ENCODE measurements at regions not wholly inside any gene's neighbourhood (a gene's known extent, or its start where the extent isn't known, plus 50 kb on each side); places are given as distances from the start of the nearest gene placed in this dataset.

DNA sequence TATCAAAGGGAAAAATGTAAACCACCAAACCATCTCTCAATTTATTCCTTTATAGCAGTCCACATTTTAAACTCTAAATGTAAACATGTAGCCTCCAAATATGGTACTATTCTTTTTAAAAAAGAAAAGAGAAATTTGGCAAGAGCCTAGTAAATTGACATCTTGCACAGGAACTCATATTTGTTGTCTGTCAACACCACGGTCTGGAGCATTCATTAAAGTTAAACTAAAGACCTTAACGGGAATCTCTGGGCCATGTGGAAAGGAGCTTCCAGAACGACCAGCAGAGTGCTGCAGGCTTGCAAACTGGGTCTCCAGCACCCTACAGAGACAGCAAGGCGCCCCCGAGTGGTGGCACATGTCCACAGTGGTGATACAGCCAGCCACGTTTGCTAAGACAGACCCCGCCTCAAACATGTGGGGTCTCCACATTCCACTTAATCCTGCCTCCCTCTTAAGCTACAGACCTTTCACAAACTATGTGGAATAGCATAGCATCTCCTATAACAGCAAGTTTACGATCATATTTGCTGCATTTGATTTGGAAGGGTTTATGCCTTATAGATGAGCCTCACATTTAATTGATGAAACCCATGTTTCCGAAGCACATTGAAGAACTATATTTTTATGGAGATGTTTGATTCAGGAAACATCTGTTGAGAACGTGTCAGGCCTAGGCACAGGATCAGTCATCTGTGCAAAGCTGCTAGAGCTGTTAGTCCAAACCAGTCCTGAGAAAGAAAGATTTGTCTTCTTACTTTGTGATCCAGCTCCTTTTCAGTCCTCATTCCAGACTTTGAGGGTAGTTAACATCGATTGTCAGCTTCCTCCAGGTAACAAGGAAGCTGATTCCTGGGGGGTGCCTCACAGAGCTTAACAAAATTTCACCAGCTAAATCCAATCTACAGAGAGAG is 96.4 kb upstream of the BACE2 start:
- no peak for DNase-seq
- Histone ChIP-seq H3K27me3 (ENCODE audit: control insufficient read depth in 2 of 2, insufficient read depth in 2 of 2, low read length in 2 of 2) (peaks cover 0 to 2% of the 10 kb centered on the region in 2 donors), H3K36me3 (replicated peaks in 1 of 2; ENCODE audit: control insufficient read depth in 1 of 2, insufficient read depth in 2 of 2, low read length in 2 of 2) (no peaks in the 10 kb centered on the region), H3K9ac (ENCODE audit: insufficient read depth, low read length, poor library complexity, severe bottlenecking) (no peak overlapping the region), H3K79me2 (ENCODE audit: insufficient read depth, low read length) (no peaks in the 10 kb centered on the region), H2AFZ (ENCODE audit: insufficient read depth, low read depth, low read length, poor library complexity, severe bottlenecking) (no peak overlapping the region), H3K4me2 (replicated peaks; ENCODE audit: extremely low read depth, low read length, poor library complexity, severe bottlenecking) (no peak overlapping the region), H3K9me3 (replicated peaks in 1 of 2; ENCODE audit: control insufficient read depth in 1 of 2, insufficient read depth in 1 of 2, low read length in 2 of 2) (no peaks in the 10 kb centered on the region), H3K4me1 (ENCODE audit: control insufficient read depth in 1 of 2, insufficient read depth in 2 of 2, low read length in 2 of 2) (peaks cover 8 to 14% of the 10 kb centered on the region in 2 donors), H3K27ac (ENCODE audit: low read depth in 1 of 2, low read length in 2 of 2) (no peak overlapping the region), H3K4me3 (replicated peaks in 1 of 3; ENCODE audit: low read depth in 2 of 3, low read length in 3 of 3) (no peak overlapping the region), H4K20me1 (ENCODE audit: insufficient read depth, low read length) (no peaks in the 10 kb centered on the region)
- intact Hi-C loops (cut with micrococcal nuclease): loop anchor here in 1 of 2 donors (5.0 kb wide), 1 partner anchor 929 kb away; no protein-coding TSS in a partner anchor
- Mint-ChIP-seq H3K27me3 (ENCODE audit: low read depth in 3 of 3) (peaks cover 6 to 18% (median 16%) of the 10 kb centered on the region in 3 donors), H3K4me3 (no peak overlapping the region), H3K4me1 (peaks cover 13% of the 10 kb centered on the region), H3K27ac (no peak overlapping the region), H3K9me3 (no peaks in the 10 kb centered on the region), H3K36me3 (no peaks in the 10 kb centered on the region)
- 52% methylated on average over 8 of the region's 11 CpGs for WGBS (ENCODE audit: insufficient coverage)
- TF ChIP-seq, protein P1, sequence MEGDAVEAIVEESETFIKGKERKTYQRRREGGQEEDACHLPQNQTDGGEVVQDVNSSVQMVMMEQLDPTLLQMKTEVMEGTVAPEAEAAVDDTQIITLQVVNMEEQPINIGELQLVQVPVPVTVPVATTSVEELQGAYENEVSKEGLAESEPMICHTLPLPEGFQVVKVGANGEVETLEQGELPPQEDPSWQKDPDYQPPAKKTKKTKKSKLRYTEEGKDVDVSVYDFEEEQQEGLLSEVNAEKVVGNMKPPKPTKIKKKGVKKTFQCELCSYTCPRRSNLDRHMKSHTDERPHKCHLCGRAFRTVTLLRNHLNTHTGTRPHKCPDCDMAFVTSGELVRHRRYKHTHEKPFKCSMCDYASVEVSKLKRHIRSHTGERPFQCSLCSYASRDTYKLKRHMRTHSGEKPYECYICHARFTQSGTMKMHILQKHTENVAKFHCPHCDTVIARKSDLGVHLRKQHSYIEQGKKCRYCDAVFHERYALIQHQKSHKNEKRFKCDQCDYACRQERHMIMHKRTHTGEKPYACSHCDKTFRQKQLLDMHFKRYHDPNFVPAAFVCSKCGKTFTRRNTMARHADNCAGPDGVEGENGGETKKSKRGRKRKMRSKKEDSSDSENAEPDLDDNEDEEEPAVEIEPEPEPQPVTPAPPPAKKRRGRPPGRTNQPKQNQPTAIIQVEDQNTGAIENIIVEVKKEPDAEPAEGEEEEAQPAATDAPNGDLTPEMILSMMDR (IDR thresholded peaks at IDR 0.05): no peak

DNA sequence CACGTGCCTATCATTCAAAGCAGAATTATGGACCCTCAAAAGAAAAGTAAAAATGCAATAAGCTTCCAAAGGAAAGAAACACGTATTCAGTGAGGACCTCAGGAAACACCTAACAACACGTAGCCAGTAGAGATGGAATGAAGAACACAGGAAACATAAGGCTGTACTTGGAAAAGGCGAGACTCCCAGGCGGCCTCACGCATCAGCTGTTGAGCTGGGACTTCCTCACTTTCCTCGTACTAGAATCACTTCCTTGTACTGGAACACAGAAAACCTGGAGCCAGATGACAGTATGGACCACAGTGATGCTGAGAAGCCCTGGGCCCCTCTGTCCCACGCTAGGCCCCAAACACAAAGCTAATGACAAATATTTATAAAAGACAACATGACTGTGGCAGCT is 94.4 kb upstream of the BACE2 start:
- H3K4me1 ChIP-seq (ENCODE audit: control insufficient read depth in 1 of 2, insufficient read depth in 2 of 2, low read length in 2 of 2): peaks cover 6 to 8% of the 10 kb centered on the region in 2 donors
- WGBS (ENCODE audit: insufficient coverage): 19% methylated on average over 3 of the region's 8 CpGs
- no peak overlapping the region for H2AFZ ChIP-seq (ENCODE audit: insufficient read depth, low read depth, low read length, poor library complexity, severe bottlenecking)
- intact Hi-C loops (cut with micrococcal nuclease): loop anchor here in 1 of 2 donors (5.0 kb wide), 1 partner anchor 931 kb away; no protein-coding TSS in a partner anchor
- TF ChIP-seq, protein P1 (IDR thresholded peaks at IDR 0.05): no peak
- no peak overlapping the region for H3K4me2 ChIP-seq (replicated peaks; ENCODE audit: extremely low read depth, low read length, poor library complexity, severe bottlenecking)
- H3K4me3 ChIP-seq (replicated peaks in 1 of 3; ENCODE audit: low read depth in 2 of 3, low read length in 3 of 3): no peak overlapping the region
- H3K9ac ChIP-seq (ENCODE audit: insufficient read depth, low read length, poor library complexity, severe bottlenecking): no peak overlapping the region
- no peaks in the 10 kb centered on the region for H3K36me3 Mint-ChIP-seq
- H3K27ac ChIP-seq (ENCODE audit: low read depth in 1 of 2, low read length in 2 of 2): no peak overlapping the region
- no peaks in the 10 kb centered on the region for H4K20me1 ChIP-seq (ENCODE audit: insufficient read depth, low read length)
- H3K27me3 ChIP-seq (ENCODE audit: control insufficient read depth in 2 of 2, insufficient read depth in 2 of 2, low read length in 2 of 2): no peaks in the 10 kb centered on the region
- H3K9me3 ChIP-seq (replicated peaks in 1 of 2; ENCODE audit: control insufficient read depth in 1 of 2, insufficient read depth in 1 of 2, low read length in 2 of 2): no peaks in the 10 kb centered on the region
- peaks cover 0 to 4% (median 0%) of the 10 kb centered on the region in 7 donors for H3K9me3 Mint-ChIP-seq
- H3K4me3 Mint-ChIP-seq: no peak overlapping the region
- no peak overlapping the region for H3K27ac Mint-ChIP-seq
- H3K79me2 ChIP-seq (ENCODE audit: insufficient read depth, low read length): no peaks in the 10 kb centered on the region
- peaks cover 1 to 13% (median 5%) of the 10 kb centered on the region in 3 donors for H3K27me3 Mint-ChIP-seq (ENCODE audit: low read depth in 3 of 3)
- H3K4me1 Mint-ChIP-seq: peaks cover 8% of the 10 kb centered on the region
- no peaks in the 10 kb centered on the region for H3K36me3 ChIP-seq (replicated peaks in 1 of 2; ENCODE audit: control insufficient read depth in 1 of 2, insufficient read depth in 2 of 2, low read length in 2 of 2)
- DNase-seq: no peak
